HG03457 (cell line): ENCODE measurements at regions not wholly inside any gene's neighbourhood (a gene's known extent, or its start where the extent isn't known, plus 50 kb on each side); places are given as distances from the start of the nearest gene placed in this dataset.
"Not testable (repeated sequence)": the region's sequence is repeated elsewhere in the genome, so short reads cannot be mapped to it uniquely, and the experiment has no call there.

Experiments used
- ATAC-seq: cut with Tn5 transposase; IDR thresholded peaks from one replicate; pipeline ENCODE4 v1.9.1; 2021; ENCODE audit warnings: moderate number of reproducible peaks; ENCODE audit not compliant: unreplicated experiment

- no peak for ATAC-seq
Measured at GRCh38 chr4:164538097-164538496, 215.8 kb upstream of the SMIM31 start.

DNA sequence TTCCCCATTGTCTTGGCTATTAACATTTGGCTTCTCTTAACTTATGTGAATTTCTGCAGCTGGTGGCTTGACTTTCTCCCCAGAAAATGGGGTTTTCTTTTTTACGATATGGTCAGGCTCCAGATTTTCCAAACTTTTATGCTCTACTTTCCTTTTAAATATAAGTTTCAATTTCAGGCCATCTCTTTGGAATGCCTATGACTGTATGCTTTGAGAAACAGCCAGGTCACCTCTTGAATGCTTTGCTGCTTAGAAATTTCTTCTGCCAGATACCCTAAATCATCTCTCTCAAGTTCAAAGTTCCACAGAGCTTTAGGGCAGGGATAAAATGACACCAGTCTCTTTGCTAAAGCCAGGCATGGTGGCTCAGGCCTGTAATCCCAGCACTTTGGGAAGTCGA lies 212.9 kb upstream of the SMIM31 start:
- no peak for ATAC-seq

DNA sequence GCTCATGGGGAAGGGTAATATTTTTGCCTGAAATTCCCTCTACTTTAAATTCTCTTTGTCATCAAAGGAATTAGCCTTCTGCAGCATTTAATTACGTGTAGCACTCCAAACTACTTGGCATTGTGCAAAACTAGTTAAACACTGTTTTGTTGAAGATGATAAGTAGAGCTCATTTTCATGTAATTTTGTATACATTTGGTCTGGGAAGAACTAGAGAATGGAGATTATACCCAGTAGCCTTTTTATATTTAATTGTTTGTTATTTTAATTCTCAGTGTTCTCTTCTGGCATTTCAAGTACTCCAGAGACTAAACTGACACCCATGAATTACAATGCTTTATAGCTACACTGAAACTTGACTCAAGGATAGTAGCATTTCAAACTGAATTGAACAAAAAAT lies 211.5 kb upstream of the SMIM31 start:
- no peak for ATAC-seq

GRCh38 chr4:164550989-164551712 lies 202.8 kb upstream of the SMIM31 start:
- ATAC-seq: no peak

DNA sequence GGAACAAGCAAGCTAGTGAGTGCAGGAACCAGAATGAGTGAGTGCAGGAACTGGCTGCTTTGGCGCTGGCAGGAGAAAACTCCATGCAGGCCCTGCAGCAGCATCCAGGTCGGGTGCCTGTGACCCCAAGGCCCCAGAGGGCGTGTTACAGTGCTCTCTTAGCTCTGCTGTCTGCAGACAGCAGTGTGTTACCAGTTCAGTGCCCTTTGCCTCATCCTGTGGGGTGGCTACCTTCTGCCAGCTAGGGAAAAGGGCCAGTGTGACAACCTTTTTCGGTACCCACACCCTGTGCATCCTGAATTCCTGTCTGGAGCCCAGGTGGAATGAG lies 202.3 kb upstream of the SMIM31 start:
- ATAC-seq: no peak

DNA sequence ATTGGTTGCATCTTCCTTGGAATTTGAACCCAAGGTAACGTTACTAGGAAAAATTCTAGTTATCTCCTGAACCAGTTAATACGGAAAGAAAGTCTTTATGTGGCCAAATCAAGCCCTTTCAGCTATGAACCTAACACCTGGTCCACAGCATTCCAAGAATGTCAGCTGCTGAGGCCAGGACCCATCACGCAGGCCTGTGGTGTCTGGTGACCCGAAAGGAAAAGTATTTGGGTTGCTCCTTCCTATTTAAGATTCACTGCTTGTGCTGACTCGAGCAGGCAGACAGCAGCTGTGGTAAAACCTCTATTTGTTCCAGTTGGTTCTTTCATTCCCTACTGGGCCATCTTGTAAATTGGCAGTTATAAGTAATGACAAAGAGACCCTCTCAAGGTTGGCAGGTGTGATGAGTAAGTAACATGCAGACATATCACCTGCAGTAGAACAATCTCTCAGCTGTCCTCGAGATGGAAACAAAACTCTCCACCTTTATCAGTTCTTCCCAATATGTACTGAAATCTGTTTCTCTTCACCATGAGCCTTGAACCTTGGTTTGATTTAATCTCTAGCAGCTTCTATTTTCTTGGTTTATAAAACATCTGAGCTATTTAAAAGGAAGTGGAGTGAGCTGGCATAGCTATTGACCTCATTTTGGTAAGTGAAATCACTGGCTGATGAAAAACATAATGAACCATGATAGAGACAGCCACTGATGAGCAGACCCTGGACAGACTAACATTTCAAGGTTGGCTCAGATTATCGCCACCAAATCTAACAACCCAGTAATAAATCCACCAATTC lies 182.1 kb upstream of the SMIM31 start:
- ATAC-seq: no peak

DNA sequence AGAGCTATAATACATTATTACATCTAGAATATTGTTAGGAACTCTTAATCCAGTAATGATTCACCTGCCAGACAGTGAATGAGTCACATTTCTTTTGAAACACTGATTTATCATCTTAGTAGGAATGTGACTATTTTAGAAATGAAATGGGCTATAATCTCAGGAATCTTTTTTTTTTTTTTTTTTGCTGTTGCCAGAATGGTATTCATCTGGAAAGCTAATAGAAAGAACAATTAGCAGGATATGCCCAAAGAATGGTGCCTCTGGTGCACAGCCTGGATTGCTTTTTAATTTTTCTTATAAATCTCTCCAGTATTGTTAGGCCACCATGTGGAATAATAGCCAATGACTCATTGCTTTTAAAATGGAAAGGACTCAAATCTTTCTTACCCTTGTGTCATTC lies 181.1 kb upstream of the SMIM31 start:
- no peak for ATAC-seq

DNA sequence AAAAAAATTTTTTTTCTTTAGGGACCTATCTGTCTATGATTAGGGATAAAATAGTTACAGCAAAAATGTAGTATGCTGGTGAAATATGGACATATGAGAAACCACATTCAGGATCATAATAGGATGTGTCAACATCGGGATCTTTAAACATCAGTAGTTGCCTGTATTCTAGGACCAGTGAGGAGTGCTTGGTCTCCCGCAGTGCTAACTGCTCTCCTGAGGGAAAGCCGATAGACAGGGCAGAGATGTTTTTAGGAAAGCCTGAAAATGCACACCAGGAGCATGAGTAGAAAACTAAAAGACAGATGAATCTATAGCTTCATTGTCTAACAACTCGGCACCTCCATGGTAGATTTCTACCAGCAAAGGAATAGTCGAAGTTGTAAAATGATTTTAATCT lies 178.1 kb upstream of the SMIM31 start:
- ATAC-seq: no peak

DNA sequence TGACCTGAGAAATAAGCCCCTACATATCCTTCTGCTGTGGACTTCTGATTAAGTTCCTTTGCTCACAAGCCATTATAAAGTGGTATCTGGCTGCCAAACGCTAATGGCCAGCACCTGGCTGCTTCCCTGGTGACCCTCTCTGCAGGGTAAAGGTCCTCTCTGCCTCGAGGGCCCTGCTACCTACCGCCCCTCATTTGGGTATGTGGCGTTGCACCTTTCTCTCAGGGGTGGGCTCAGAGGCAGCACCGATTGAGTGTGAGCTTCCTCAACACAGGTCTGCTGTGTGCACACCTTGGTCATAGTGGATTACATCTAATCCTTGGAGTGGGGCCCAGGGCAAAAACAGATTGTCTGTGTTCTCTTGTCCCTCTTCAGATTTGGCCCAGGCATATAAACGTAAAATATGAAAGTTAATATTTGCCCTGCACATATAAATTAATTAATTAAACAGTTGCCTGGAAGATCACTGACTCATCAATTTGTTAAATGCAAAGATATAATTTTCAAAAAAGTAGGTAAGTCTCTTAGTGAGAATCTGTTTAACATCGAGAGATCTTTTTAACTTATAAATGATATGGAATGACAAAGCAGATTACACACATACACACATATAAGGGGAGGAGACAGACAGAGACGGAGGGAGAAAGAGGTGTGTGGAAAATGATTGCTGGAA lies 174.5 kb upstream of the SMIM31 start:
- no peak for ATAC-seq

GRCh38 chr4:164591666-164592065 lies 162.3 kb upstream of the SMIM31 start:
- no peak for ATAC-seq

- ATAC-seq: no peak
Measured at GRCh38 chr4:164595751-164596150, 158.2 kb upstream of the SMIM31 start.

DNA sequence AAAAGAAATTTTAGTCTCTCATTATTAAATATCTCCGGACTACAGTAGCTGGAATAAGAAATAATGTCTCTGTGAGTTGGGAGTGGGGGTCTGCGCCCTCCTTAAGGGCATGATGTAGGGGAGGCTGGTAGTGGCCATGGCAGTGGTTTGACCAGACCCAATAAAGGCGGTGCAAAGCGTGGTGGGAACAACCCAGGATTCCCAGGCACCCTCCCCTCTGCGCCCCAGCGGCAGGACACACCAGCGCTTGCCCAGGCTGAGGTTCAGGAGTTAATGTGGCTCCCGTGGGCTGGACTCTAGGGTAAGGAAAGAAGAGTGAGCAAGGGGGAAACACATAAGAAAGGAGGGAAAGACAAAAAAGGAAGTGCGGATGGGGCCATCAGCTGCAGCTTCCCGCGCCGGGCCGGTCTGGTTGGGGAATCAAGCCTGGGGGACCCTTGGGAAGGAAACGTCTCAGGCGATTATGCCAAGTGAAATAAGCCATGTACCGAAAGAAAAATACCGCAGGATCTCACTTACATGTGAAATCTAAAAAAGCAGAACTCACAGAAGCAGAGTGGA lies 157.5 kb upstream of the SMIM31 start:
- no peak for ATAC-seq

- ATAC-seq: no peak
Measured at GRCh38 chr4:164596927-164597326, 157.0 kb upstream of the SMIM31 start.

- no peak for ATAC-seq
Measured at GRCh38 chr4:164601653-164602052, 152.3 kb upstream of the SMIM31 start.

- ATAC-seq: not testable (repeated sequence)
Measured at GRCh38 chr4:164605791-164606190, 148.1 kb upstream of the SMIM31 start.

DNA sequence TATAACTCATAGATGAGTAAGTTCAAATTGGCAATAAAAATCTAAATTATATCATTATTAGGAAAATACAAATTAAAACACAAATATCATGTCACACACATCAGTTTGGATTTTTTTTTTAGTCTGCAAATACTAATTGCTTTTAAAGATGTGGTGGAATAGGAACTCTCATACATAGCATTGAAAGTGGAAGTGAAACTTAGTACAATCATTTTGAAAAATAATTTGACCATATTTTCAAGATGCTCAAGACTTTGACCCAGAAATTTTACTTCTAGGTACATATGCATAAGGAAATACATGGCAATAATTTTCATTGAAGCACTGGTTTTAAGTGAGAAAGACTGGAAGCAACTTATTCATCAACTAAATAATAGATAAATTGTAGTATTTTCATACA lies 147.5 kb upstream of the SMIM31 start:
- ATAC-seq: peak; percentile 96

DNA sequence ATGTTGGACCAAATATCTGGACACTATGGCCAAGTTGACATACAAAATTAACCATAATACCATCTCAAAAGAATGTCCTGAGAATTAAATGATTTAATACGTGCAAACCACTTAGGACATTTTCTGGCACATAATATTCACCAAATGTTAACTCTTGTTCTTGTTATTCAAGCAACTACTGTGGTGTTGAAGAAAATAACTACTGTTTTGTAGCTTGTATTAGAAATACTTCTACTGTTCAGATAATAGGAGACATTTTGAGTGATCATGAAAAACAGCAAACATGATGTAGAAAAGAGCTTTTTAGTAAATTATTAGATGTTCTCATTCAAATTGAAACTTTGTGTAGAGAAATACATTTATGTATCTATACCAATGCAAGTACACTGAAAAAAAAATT lies 140.7 kb upstream of the SMIM31 start:
- ATAC-seq: no peak

DNA sequence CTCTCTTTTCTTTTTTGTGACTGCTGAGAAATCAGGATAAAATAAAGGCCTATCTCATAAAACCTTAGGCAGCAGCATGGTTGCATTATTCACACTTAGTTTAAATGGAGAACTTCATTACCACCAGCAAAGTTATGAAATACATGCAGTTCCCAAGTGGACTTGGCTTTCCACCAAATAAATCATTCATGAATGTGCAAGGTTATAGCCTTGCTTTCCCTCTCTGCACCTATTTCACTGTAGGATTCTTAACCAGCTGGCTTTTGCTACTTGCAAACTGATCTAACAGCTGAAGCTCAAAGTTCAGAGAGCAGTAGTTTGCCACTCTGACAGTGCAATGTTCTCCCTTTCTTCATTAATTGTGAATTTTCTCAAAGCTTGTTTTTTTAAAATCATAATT lies 140.1 kb upstream of the SMIM31 start:
- ATAC-seq: no peak

GRCh38 chr4:164614329-164614728 lies 139.6 kb upstream of the SMIM31 start:
- no peak for ATAC-seq

- no peak for ATAC-seq
Measured at GRCh38 chr4:164614999-164615398, 138.9 kb upstream of the SMIM31 start.

DNA sequence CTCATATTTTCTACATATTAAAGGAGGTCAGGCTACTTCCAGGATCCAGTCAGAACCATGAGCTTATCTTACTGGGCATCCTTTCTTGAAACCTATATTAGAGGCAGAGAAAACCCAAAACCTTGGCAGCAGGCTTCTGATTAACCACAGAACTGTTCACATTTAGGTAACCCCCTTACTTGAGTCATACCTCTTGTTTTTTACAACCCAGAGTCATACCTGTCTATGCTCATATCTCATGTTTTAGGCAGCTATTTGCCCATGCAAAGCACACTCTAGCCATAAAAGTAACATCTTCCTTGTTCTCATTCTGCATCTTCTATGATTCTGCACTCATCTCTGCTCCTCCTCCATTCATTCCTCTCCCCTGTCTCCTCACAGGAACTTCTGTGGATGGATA lies 138.0 kb upstream of the SMIM31 start:
- ATAC-seq: no peak

GRCh38 chr4:164616961-164617360 lies 137.0 kb upstream of the SMIM31 start:
- ATAC-seq: no peak
